Fibroblast of skin of right biceps (primary cell): ENCODE measurements at regions not wholly inside any gene's neighbourhood (a gene's known extent, or its start where the extent isn't known, plus 50 kb on each side); places are given as distances from the start of the nearest gene placed in this dataset.
"Not testable (repeated sequence)": the region's sequence is repeated elsewhere in the genome, so short reads cannot be mapped to it uniquely, and the experiment has no call there.

ENCODE experiments used
- DNase-seq: peaks from one replicate; pipeline ENCODE4 v3.0.0-alpha.2; 2013

DNA sequence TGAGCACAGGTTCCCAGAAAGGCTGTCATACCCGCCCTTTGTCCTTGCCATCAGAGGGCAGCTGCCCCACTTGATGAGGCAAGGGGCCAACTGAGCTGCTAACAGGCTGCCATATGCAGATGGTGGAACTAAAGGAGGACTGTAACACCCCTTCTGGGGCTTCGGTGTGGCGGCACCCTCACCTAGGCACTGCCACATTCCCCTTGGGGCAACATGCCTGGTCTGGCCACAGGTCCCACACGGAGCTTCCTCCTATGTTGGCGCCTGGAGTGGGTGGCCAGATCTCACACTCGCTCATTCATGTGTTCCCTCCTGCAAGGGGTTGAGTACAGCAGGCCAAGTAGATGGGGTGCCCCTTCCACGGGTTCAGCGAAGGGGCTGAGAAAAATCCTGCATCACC is 777.4 kb upstream of the CHD1 start:
- no peak for DNase-seq

DNA sequence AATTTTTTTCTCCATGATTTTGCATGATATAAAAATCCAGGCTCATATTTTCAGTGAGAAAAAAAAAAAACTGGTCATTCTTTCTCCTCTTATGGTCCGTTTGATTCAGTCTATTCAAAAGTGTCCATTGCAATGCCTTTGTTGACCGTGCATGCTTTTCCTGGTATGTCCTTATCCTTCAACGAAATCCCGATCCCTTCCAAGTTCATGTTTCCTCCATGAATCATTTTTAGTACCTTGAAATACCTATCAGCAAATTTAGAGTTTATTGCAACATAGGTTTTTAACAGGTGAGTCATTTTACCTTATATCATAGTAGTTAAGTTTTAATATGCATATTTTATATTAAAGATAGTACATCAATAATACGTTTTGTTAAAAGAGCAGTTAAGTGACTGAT is 773.8 kb upstream of the CHD1 start:
- DNase-seq: no peak

DNA sequence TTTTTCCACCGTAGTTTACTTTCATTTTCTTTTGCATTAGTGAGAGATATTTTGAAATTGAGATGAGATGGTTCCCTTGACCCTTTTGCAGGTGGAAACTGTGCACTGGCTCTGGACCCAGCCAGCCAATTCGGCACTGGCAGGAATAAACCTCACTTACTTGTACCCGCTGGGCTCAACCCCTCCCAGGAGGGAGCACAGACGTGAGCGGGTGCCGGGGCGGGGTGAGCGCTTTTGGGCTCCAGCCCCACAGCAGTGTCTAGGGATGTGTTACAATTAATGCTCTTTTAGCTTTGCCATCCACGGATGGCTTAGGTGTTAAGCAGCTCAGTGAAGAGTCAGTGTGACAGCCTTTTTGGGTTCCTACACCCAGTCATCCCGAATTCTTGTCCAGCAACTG is 766.1 kb upstream of the CHD1 start:
- no peak for DNase-seq

- no peak for DNase-seq
Measured at GRCh38 chr5:99686538-99686937, 757.7 kb upstream of the CHD1 start.

GRCh38 chr5:99675974-99676373 is 747.2 kb upstream of the CHD1 start:
- no peak for DNase-seq

- DNase-seq: no peak
Measured at GRCh38 chr5:99674101-99674500, 745.3 kb upstream of the CHD1 start.

DNA sequence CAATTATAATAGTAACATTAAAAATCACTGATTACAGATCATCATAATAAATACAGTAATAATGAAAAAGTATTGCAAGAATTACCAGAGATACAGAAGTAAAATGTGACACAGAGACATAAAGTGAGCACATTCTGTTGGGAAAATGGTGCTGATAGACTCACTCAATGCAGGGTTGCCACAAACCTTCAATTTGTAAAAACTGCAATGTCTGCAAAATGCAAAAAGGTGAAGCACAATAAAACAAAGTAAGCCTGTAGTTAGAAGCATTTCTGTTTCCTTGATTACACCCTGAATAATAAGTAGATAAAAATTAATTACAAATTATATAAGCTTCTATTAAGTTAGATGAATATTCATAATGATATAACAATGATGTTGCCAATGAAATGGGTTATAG is 736.2 kb upstream of the CHD1 start:
- DNase-seq: no peak

DNA sequence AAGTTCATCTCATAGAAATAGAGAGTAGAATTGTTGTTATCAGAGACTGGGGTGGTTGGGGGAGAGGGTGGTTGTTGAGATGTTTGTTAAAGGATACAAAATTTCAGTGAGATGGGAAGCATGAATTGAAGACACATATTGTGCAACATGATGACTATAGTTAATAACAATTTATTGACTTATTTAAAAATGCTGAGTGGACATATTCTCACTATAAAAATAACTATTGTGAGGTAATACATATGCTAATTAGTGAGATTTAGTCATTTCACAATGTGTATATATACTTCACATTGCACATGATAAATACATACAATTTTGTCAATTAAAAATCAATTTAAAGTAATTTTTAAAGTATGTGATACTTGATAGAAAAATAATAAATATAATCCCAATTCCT is 722.5 kb upstream of the CHD1 start:
- no peak for DNase-seq

GRCh38 chr5:99646011-99646647 is 717.3 kb upstream of the CHD1 start:
- no peak for DNase-seq

DNA sequence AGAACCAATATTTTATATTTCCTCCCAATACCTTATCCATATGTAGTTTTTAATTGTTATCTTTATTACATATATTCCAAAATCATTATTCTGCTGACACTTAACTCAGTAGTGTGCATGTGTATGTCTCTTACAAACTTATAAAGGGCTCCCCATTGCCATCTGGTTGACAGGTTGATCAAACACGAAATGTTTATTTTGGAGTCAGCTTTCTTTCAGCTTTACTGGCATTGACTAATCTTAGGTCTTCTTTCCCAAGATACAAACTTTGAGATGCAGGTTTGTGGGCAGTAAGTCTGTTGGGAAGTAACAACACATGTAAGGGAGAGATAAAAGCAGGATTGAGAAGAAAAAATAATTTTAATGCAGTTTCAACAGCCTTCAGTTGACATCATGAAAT is 716.0 kb upstream of the CHD1 start:
- no peak for DNase-seq

- DNase-seq: no peak
Measured at GRCh38 chr5:99640646-99641045, 711.8 kb upstream of the CHD1 start.

- DNase-seq: no peak
Measured at GRCh38 chr5:99639905-99640304, 711.1 kb upstream of the CHD1 start.

- no peak for DNase-seq
Measured at GRCh38 chr5:99636663-99637062, 707.9 kb upstream of the CHD1 start.

DNA sequence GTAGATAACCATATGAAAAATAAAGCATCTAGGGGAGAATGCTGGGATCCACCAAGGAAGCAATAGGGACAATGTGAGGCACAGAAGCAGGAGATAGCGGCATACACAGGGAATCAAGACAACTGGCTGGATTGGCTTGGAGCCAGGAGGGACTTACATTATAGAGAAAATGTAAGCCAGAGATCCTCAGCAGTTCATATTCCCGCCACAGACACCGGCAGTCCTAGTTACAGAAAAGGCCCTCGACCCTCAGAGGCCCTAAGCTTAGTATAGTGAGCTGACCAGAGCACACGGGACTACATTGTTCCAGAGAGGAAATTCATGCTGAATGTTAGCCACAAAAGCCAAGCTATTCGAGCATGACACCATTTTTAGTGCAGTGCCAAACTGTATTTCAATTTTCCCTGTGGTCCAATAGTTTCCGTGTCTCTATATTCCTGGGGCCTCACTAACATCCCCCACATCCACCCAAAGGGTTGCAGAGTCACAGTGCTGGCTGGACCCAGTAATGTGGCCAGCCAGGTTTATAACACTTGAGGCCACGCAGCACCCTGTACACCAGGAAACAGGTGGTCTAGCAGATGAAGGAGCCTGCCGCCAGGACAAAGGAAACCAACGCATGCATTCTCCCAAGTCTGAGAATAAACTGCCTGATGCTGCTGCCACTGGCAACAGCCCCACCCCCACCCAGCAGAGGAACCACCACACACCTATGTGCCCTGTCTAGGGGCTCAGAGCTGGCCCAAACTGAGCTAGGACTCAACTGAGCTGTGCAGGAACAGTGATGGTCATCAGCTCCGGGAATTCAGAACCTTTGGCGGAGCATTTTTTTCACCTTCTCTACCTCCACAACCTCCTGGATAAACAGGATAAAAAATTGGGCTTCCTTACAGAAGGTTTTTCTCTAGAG is 693.2 kb upstream of the CHD1 start:
- no peak for DNase-seq

GRCh38 chr5:99617335-99617734 is 688.5 kb upstream of the CHD1 start:
- no peak for DNase-seq

GRCh38 chr5:99614888-99615287 is 686.1 kb upstream of the CHD1 start:
- no peak for DNase-seq

DNA sequence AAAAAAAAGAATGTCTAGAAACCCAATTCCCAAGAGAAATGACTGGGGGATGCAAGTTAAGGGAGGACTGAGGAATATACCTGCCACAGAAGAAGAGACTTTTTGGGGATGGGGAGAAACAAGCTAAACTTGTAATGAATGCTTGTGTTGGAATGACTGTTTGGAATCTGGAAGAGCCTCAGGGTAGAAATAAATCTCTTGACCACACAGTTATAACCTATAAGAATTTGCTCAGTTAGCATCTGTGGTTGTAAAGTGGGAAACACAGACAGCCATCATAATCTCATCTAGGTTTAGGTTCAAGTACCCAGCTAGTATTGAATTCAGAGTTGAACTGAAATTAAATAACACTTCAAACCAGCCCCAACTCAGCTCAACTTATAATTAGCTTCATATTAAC is 678.3 kb upstream of the CHD1 start:
- no peak for DNase-seq

GRCh38 chr5:99605904-99606303 is 677.1 kb upstream of the CHD1 start:
- DNase-seq: no peak

- no peak for DNase-seq
Measured at GRCh38 chr5:99600952-99601351, 672.1 kb upstream of the CHD1 start.

DNA sequence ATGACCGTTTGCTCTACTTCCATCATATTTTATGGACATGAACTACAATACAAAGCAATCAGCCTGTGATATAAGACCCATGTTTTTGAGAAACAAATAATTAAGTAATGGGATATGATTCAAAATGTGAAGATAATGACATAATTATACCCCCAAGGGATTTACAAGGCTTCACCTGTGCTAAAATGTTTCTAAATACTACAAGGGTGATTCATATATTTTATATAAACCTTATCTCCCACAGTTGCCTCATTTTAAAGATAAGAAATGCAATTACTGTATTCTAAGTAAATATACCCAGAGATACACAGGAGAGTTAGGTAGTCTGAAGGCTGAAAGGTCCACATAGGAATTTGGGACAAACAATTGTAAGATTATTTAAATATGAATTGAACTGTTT is 662.0 kb upstream of the CHD1 start:
- DNase-seq: no peak

GRCh38 chr5:99589424-99589823 is 660.6 kb upstream of the CHD1 start:
- DNase-seq: no peak

DNA sequence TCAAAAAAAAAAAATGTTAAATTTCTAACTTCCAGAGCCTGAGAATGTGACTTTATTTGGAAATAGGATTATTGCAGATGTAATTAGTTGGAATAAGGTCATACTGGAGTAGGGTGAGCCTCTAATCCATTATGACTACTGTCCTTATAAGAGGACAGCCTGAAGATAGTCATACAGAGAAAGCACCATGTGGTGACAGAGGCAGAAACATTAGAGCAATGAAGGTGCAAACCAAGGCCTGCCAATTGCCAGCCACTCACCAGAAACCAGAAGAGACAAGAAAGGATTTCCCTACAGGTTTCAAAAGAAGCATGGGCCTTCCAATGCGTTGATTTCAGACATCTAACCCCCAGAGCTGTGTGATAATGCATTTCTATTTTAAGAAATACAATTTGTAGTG is 659.2 kb upstream of the CHD1 start:
- DNase-seq: no peak

- DNase-seq: no peak
Measured at GRCh38 chr5:99586878-99587277, 658.1 kb upstream of the CHD1 start.

DNA sequence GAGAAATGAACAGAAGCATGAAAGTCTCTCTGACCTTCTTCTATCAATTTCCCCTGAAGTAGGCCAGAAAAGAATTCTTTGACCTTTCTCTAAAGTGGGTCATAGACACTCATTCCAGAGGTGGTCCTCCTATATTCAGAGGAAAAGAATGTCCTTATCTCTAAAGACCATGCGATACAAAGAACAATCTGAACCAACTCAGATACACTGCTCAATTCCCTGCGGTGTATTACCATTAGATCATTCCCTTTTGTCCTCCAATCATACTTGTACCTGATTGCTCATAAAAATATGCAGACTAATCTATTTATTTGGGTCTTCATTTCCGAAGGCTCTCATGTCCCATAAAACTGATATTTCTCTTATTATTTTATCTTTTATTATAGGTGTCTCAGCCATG is 652.4 kb upstream of the CHD1 start:
- DNase-seq: not testable (repeated sequence)
